IPS-15b (cell line): ENCODE measurements at regions not wholly inside any gene's neighbourhood (a gene's known extent, or its start where the extent isn't known, plus 50 kb on each side); places are given as distances from the start of the nearest gene placed in this dataset.

Source experiments
- H3K27me3 ChIP-seq: one replicate; pipeline ENCODE4 v1.6.1; 2013; ENCODE audit warnings: low read length; ENCODE audit not compliant: control insufficient read depth, insufficient read depth
- H3K36me3 ChIP-seq: one replicate; pipeline ENCODE4 v1.6.1; 2013; ENCODE audit warnings: low read length; ENCODE audit not compliant: control insufficient read depth, insufficient read depth
- H3K4me1 ChIP-seq: one replicate; pipeline ENCODE4 v1.6.1; 2013; ENCODE audit warnings: mild to moderate bottlenecking, low read length; ENCODE audit not compliant: control insufficient read depth, insufficient read depth
- H3K4me3 ChIP-seq: one replicate; pipeline ENCODE4 v1.5.1; 2013; ENCODE audit warnings: low read depth, low read length
- H3K9ac ChIP-seq: one replicate; pipeline ENCODE4 v1.6.1; 2013; ENCODE audit warnings: low read depth, mild to moderate bottlenecking, low read length
- H3K9me3 ChIP-seq: one replicate; pipeline ENCODE4 v1.6.1; 2013; ENCODE audit warnings: mild to moderate bottlenecking, low read length; ENCODE audit not compliant: control insufficient read depth, insufficient read depth

- H3K9ac ChIP-seq = no peak overlapping the region
- H3K4me1 ChIP-seq = peaks cover 9% of the 10 kb centered on the region
- H3K9me3 ChIP-seq = no peaks in the 10 kb centered on the region
- peaks cover 14% of the 10 kb centered on the region for H3K27me3 ChIP-seq
- no peaks in the 10 kb centered on the region for H3K36me3 ChIP-seq
- H3K4me3 ChIP-seq = no peak overlapping the region
Observed at GRCh38 chr1:37246631-37247030, 212.3 kb upstream of the GRIK3 start.

- Histone ChIP-seq H3K4me3 (no peak overlapping the region), H3K9me3 (no peaks in the 10 kb centered on the region), H3K36me3 (no peaks in the 10 kb centered on the region), H3K9ac (no peak overlapping the region), H3K27me3 (peaks cover 8% of the 10 kb centered on the region), H3K4me1 (no peaks in the 10 kb centered on the region)
Observed at GRCh38 chr1:37250371-37250770, 216.1 kb upstream of the GRIK3 start.

GRCh38 chr1:37255136-37255795 is 219.1 kb upstream of the ZC3H12A start:
- Histone ChIP-seq H3K9me3 (no peaks in the 10 kb centered on the region), H3K9ac (no peak overlapping the region), H3K36me3 (no peaks in the 10 kb centered on the region), H3K4me1 (peaks cover 3% of the 10 kb centered on the region), H3K4me3 (peak overlapping the region; percentile 47), H3K27me3 (peaks cover 8% of the 10 kb centered on the region)

- H3K9ac ChIP-seq = no peak overlapping the region
- peak overlapping the region; percentile 43 for H3K4me3 ChIP-seq
- H3K9me3 ChIP-seq = no peaks in the 10 kb centered on the region
- H3K27me3 ChIP-seq = peaks cover 8% of the 10 kb centered on the region
- H3K4me1 ChIP-seq = peaks cover 3% of the 10 kb centered on the region
- H3K36me3 ChIP-seq = no peaks in the 10 kb centered on the region
Observed at GRCh38 chr1:37255868-37256267, 218.5 kb upstream of the ZC3H12A start.

GRCh38 chr1:37257646-37258045 is 216.7 kb upstream of the ZC3H12A start:
- no peak overlapping the region for H3K9ac ChIP-seq
- no peaks in the 10 kb centered on the region for H3K36me3 ChIP-seq
- H3K9me3 ChIP-seq = no peaks in the 10 kb centered on the region
- H3K27me3 ChIP-seq = peaks cover 6% of the 10 kb centered on the region
- no peak overlapping the region for H3K4me3 ChIP-seq
- peaks cover 3% of the 10 kb centered on the region for H3K4me1 ChIP-seq

- Histone ChIP-seq H3K27me3 (peaks cover 6% of the 10 kb centered on the region), H3K9me3 (no peaks in the 10 kb centered on the region), H3K4me1 (peaks cover 3% of the 10 kb centered on the region), H3K4me3 (no peak overlapping the region), H3K9ac (no peak overlapping the region), H3K36me3 (no peaks in the 10 kb centered on the region)
Observed at GRCh38 chr1:37258068-37258467, 216.3 kb upstream of the ZC3H12A start.

GRCh38 chr1:37259019-37259418 is 215.4 kb upstream of the ZC3H12A start:
- peaks cover 3% of the 10 kb centered on the region for H3K4me1 ChIP-seq
- H3K36me3 ChIP-seq = no peaks in the 10 kb centered on the region
- no peak overlapping the region for H3K4me3 ChIP-seq
- no peak overlapping the region for H3K9ac ChIP-seq
- no peaks in the 10 kb centered on the region for H3K9me3 ChIP-seq
- H3K27me3 ChIP-seq = peaks cover 6% of the 10 kb centered on the region

- no peaks in the 10 kb centered on the region for H3K27me3 ChIP-seq
Observed at GRCh38 chr1:37261129-37261528, 213.3 kb upstream of the ZC3H12A start.

GRCh38 chr1:37262439-37263170 is 211.8 kb upstream of the ZC3H12A start:
- Histone ChIP-seq H3K4me1 (peaks cover 6% of the 10 kb centered on the region), H3K27me3 (no peaks in the 10 kb centered on the region)

More at GRCh38 chr1:37261129-37261528, 213.3 kb upstream of the ZC3H12A start:
- no peaks in the 10 kb centered on the region for H3K4me1 ChIP-seq
- H3K9ac ChIP-seq = no peak overlapping the region
- H3K4me3 ChIP-seq = no peak overlapping the region
- no peaks in the 10 kb centered on the region for H3K36me3 ChIP-seq
- H3K9me3 ChIP-seq = no peaks in the 10 kb centered on the region

GRCh38 chr1:37265156-37265555 is 209.2 kb upstream of the ZC3H12A start:
- no peak overlapping the region for H3K9ac ChIP-seq
- no peaks in the 10 kb centered on the region for H3K36me3 ChIP-seq
- no peak overlapping the region for H3K4me3 ChIP-seq
- no peaks in the 10 kb centered on the region for H3K9me3 ChIP-seq
- peaks cover 6% of the 10 kb centered on the region for H3K4me1 ChIP-seq
- no peaks in the 10 kb centered on the region for H3K27me3 ChIP-seq

More at GRCh38 chr1:37262439-37263170, 211.8 kb upstream of the ZC3H12A start:
- Histone ChIP-seq H3K9ac (no peak overlapping the region), H3K36me3 (no peaks in the 10 kb centered on the region), H3K4me3 (no peak overlapping the region), H3K9me3 (no peaks in the 10 kb centered on the region)

GRCh38 chr1:37265786-37266667 is 208.4 kb upstream of the ZC3H12A start:
- Histone ChIP-seq H3K36me3 (no peaks in the 10 kb centered on the region), H3K27me3 (no peaks in the 10 kb centered on the region), H3K4me1 (peaks cover 6% of the 10 kb centered on the region), H3K9me3 (no peaks in the 10 kb centered on the region), H3K9ac (no peak overlapping the region), H3K4me3 (no peak overlapping the region)
